Fibroblast of mammary gland (primary cell): ENCODE measurements at regions not wholly inside any gene's neighbourhood (a gene's known extent, or its start where the extent isn't known, plus 50 kb on each side); places are given as distances from the start of the nearest gene placed in this dataset.

Source experiments
- DNase-seq: peaks from one replicate; pipeline ENCODE4 v3.0.0-alpha.2; 2010; ENCODE audit warnings: low read depth
- H3K4me3 ChIP-seq: 2 replicates; pipeline ENCODE4 v1.5.1; 2011; ENCODE audit warnings: low read depth, mild to moderate bottlenecking, low read length, moderate library complexity; ENCODE audit not compliant: control insufficient read depth
- TF ChIP-seq, protein P1 (sequence below): conservative IDR thresholded peaks from 2 replicates; pipeline ENCODE4 v1.5.1; 2011; ENCODE audit warnings: low read depth, low read length, inconsistent platforms; ENCODE audit not compliant: control insufficient read depth, insufficient read depth

DNA sequence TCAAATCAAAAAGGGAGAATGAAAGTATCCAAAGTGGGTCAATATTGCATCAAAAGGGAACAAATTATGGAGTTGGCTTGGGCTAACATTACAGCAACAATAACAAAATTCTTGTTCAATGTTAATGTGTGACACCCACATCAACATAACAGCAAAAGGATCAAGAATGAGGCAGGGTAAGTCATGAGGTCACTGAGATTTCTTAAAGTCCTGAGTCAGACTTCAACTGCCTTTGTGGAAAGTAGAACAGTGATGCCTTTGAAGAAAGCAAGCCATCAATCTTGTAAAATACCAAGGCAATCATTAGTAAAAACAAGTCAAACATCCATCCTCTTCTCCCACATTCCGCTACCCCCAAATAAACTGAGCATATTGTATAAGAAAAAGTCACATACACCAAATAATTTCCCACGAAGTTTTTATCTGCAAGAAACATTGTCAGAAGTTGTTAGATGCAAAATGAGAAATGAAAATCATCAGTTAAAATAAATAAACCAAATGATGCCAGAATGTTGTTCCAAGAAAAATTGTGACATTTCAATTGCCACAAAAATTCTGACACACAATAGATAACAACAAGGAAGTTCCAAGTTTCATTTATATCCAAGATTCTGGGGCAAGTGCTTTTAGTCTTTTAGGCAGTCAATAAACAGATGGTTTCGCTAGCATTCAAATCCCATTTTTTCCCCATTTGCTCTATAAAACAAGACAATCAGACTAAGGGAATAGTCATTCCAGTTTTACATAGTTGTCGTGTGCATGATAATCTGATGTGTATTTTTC, 216.1 kb upstream of the SETBP1 start:
- DNase-seq: peak; percentile 76

DNA sequence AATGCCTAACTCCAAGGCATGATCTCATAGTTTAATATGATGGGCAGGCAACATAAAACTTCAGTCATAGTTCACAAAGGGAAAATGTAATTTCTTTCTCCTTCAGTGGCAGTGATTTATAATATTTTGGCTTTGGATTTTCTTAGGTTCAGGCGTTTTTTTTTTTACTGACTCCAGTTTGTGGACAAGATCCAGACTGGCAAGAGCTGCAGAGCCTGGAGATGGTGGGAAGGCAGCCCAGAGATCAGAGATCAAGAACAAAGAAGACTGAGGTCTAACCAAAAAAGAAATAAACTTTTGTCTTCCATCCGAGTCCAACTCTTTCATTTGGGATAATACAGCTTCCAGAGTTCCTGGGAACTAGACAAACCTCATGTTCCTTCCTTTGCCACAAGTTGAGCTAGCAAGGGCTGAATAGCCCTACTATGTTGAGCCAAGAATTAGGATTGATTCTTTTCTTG, 215.3 kb upstream of the SETBP1 start:
- DNase-seq: no peak
- TF ChIP-seq, protein P1, sequence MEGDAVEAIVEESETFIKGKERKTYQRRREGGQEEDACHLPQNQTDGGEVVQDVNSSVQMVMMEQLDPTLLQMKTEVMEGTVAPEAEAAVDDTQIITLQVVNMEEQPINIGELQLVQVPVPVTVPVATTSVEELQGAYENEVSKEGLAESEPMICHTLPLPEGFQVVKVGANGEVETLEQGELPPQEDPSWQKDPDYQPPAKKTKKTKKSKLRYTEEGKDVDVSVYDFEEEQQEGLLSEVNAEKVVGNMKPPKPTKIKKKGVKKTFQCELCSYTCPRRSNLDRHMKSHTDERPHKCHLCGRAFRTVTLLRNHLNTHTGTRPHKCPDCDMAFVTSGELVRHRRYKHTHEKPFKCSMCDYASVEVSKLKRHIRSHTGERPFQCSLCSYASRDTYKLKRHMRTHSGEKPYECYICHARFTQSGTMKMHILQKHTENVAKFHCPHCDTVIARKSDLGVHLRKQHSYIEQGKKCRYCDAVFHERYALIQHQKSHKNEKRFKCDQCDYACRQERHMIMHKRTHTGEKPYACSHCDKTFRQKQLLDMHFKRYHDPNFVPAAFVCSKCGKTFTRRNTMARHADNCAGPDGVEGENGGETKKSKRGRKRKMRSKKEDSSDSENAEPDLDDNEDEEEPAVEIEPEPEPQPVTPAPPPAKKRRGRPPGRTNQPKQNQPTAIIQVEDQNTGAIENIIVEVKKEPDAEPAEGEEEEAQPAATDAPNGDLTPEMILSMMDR: no peak
- H3K4me3 ChIP-seq: no peak overlapping the region

More for the DNA sequence above, 216.1 kb upstream of the SETBP1 start:
- no peak overlapping the region for H3K4me3 ChIP-seq
- TF ChIP-seq, protein P1: no peak

DNA sequence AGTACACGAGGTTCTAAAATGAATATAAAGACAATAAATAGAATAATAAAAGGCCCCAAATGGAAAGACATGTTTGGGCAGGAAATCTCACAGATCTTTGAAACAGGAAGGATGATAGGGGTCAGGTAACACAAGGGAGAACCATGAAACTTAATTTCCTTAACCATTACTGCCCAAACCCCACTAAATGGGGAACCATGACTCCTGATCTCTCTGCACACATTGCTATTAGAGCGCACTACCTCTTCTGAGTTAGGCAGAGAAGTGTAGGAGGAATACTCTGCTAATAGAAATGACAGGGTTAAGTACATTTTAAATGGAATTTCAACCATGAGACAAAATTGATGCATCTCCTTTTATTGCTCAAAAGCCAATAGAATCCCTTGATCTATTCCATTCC, 213.7 kb upstream of the SETBP1 start:
- TF ChIP-seq, protein P1: no peak
- no peak for DNase-seq
- no peak overlapping the region for H3K4me3 ChIP-seq

DNA sequence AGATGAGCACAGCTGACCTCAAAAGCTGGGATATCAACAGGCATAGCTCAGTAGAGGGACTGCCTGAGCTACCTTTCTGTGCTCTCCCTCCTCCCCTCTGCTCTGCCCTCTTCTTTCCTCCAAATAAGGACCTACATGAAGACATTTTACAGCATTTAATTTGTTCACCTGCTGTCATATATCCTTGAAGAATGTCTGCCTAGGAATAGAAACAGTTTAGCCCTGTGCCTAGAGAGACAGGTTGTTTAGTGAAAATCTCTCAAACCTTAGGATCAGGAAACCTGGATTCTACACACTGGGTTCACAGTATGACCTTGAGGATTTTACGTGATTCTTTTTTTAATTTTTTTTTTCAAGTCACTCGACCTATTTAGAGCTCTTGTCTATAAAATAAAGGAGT, 213.0 kb upstream of the SETBP1 start:
- DNase-seq: no peak
- TF ChIP-seq, protein P1: no peak
- H3K4me3 ChIP-seq: no peak overlapping the region

DNA sequence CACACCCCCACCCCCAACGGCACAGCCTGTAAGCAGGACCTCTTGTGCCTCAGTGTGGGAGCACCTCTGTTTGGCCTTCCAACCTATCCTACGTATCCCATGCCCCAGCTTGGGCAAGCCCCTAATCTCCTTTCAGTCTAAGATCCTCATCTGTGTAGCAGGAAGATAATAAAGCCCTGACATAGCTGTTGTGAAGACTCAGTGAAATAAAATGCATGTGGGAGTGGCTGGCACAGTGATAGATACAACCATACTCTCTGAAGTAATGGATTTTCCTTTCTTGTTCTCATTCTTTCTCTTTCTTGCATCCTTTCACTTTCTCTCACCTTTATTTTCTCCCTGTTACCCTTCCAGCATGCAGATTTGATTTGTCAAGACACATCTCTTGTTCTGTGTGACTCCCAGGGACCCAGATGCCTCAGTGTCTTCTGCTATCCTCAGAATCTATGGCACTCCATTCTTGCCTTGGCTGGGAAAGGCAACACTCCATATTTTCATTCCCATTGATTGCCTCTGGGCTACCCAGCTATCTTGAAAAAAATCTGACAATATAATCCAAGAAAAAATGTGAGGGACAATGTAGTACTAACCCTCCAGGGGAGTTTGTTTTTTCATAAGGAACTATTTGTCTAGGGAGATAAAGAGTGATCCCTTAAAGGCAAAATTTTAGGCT, 207.2 kb upstream of the SETBP1 start:
- no peak overlapping the region for H3K4me3 ChIP-seq
- DNase-seq: no peak
- TF ChIP-seq, protein P1: no peak

DNA sequence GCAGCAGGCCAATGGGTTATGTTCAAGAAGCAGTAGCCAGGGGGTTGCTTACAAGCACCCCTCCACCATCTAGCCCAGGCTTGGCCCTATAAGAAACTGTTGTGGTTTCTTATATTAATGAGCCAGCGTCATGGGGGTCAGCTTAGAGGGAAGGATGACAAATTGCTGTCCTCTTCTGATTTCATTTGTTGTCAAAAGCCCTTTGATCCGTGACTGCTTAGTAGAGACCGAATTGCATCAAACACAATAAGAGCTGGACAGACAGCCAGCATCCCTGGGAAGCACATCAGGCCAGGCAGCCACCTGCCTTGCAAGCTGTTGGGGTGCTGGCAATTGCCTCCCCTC, 206.6 kb upstream of the SETBP1 start:
- no peak for DNase-seq
- TF ChIP-seq, protein P1: no peak
- no peak overlapping the region for H3K4me3 ChIP-seq
